WTC11 (cell line): ENCODE measurements at regions not wholly inside any gene's neighbourhood (a gene's known extent, or its start where the extent isn't known, plus 50 kb on each side); places are given as distances from the start of the nearest gene placed in this dataset.

Experiments
- ATAC-seq: fragments of 200-7000 bp; cut with Tn5 transposase; 2 replicates; pipeline ENCODE4 v1.10.0; 2021; ENCODE audit warnings: mild to moderate bottlenecking, moderate library complexity
- CTCF ChIA-PET: fragments of 300-600 bp; sonication (Branson Sonifier 250); formaldehyde crosslinking; loops from one replicate; lab custom pipeline; 2021; ENCODE audit warnings: antibody characterized with exemption; lab: Charles Lee
- POLR2A ChIA-PET: fragments of 350-600 bp; sonication (Branson Sonifier 250); formaldehyde crosslinking; loops from one replicate; lab custom pipeline; 2021; ENCODE audit warnings: antibody characterized with exemption; lab: Charles Lee
- DNase-seq: peaks from one replicate; pipeline ENCODE4 v3.0.0; 2021; ENCODE audit warnings: low spot score
- H3K27ac Mint-ChIP-seq: 2 replicates; pipeline ENCODE4 v1.8.0; 2021; ENCODE audit warnings: mixed read lengths
- H3K27me3 Mint-ChIP-seq: 2 replicates; pipeline ENCODE4 v1.8.0; 2021; ENCODE audit warnings: low read depth, mild to moderate bottlenecking, moderate library complexity, mixed read lengths
- H3K36me3 Mint-ChIP-seq: 2 replicates; pipeline ENCODE4 v1.8.0; 2021; ENCODE audit warnings: mixed read lengths
- H3K4me1 Mint-ChIP-seq: 2 replicates; pipeline ENCODE4 v1.8.0; 2022; ENCODE audit warnings: mixed read lengths
- H3K4me3 Mint-ChIP-seq: 2 replicates; pipeline ENCODE4 v1.8.0; 2021; ENCODE audit warnings: mild to moderate bottlenecking, moderate library complexity, mixed read lengths
- H3K9me3 Mint-ChIP-seq: 2 replicates; pipeline ENCODE4 v1.8.0; 2021; ENCODE audit warnings: mixed read lengths
- ATF6 ChIP-seq: sonication (generic); formaldehyde crosslinking; IDR thresholded peaks from 2 replicates; pipeline ENCODE4 v1.8.1; 2023; ENCODE audit warnings: mild to moderate bottlenecking, missing genetic modification reagents
- FOXP1 ChIP-seq: sonication (generic); formaldehyde crosslinking; IDR thresholded peaks from 2 replicates; pipeline ENCODE4 v1.8.0; 2022; ENCODE audit warnings: missing genetic modification reagents, mild to moderate bottlenecking, moderate library complexity, borderline replicate concordance
- RELA ChIP-seq: sonication (generic); formaldehyde crosslinking; IDR thresholded peaks from 2 replicates; pipeline ENCODE4 v1.8.1; 2022; ENCODE audit warnings: missing genetic modification reagents, mild to moderate bottlenecking, borderline replicate concordance
- RORB ChIP-seq: fragments of 250-450 bp; sonication (Bioruptor Pico); IDR thresholded peaks from 2 replicates; pipeline ENCODE4 v1.9.0; 2021; ENCODE audit warnings: mild to moderate bottlenecking
- ZNF263 ChIP-seq: sonication (generic); formaldehyde crosslinking; IDR thresholded peaks from 2 replicates; pipeline ENCODE4 v1.8.1; 2022; ENCODE audit warnings: low read depth, mild to moderate bottlenecking, moderate library complexity, missing genetic modification reagents
- ZNF317 ChIP-seq: sonication (generic); formaldehyde crosslinking; IDR thresholded peaks from 2 replicates; pipeline ENCODE4 v1.8.1; 2023; ENCODE audit warnings: low read depth, mild to moderate bottlenecking, moderate library complexity, missing genetic modification reagents, borderline replicate concordance
- TF ChIP-seq, protein P1 (sequence below): sonication (generic); formaldehyde crosslinking; conservative IDR thresholded peaks from 2 replicates; pipeline ENCODE4 v1.8.1; 2022; ENCODE audit warnings: mild to moderate bottlenecking, missing genetic modification reagents
- TF ChIP-seq, protein P2 (sequence below): sonication (generic); formaldehyde crosslinking; IDR thresholded peaks from 2 replicates; pipeline ENCODE4 v1.8.1; 2023; ENCODE audit warnings: mild to moderate bottlenecking, missing genetic modification reagents, moderate library complexity
- TF ChIP-seq, protein P3 (sequence below): sonication (generic); formaldehyde crosslinking; IDR thresholded peaks from 2 replicates; pipeline ENCODE4 v1.8.1; 2022; ENCODE audit warnings: mild to moderate bottlenecking, moderate library complexity, missing genetic modification reagents
- TF ChIP-seq, protein P4 (sequence below): sonication (generic); formaldehyde crosslinking; IDR thresholded peaks from 2 replicates; pipeline ENCODE4 v1.8.1; 2023; ENCODE audit warnings: mild to moderate bottlenecking, moderate library complexity, missing genetic modification reagents
- TF ChIP-seq, protein P5 (sequence below): fragments of 250-450 bp; sonication (Bioruptor Pico); IDR thresholded peaks from 2 replicates; pipeline ENCODE4 v1.9.0; 2021; ENCODE audit warnings: mild to moderate bottlenecking, borderline replicate concordance

DNA sequence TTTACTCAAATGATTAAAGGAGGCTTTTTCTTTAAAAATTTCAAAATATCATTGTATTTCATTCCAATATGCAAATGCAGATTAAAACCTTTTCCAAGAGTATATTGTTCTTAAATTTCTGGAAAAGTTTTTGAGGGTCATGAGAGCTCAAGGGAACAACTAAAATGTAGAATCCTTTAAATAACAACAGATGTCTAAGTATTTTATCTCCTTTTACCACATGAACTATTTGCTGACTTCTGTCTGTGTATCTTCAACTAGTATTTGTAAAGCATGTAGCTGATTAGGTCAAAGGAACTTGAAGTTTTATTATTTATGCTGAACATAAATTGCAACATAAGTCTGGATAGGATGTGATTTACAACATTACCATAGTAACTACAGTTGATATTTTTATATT lies 402.6 kb downstream of the CNTN6 start (continued):
- no peak for TF ChIP-seq RORB
- TF ChIP-seq, protein P1, sequence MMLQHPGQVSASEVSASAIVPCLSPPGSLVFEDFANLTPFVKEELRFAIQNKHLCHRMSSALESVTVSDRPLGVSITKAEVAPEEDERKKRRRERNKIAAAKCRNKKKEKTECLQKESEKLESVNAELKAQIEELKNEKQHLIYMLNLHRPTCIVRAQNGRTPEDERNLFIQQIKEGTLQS (CRISPR knock-in tag) = no peak

DNA sequence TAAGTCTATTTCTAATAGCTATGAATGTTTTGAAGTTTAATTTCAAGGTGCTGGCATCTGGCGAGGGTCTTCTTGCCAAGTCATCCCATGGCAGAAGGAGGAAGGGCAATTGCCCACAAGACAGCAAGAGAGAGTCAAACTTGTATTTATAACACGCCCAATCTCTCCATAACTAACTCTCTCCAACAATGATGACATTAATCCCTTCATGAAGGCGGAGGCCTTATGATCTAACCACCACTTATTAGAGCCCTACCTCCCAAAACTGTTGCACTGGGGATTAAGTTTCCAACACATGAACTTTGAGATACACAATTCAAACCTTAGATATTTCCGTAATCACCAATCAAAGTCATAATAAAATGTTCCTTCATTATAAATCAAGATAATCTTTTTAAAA lies 406.9 kb downstream of the CNTN6 start:
- ChIA-PET POLR2A (no interaction called here), CTCF (no interaction called here)
- H3K4me3 Mint-ChIP-seq = no peak overlapping the region
- ATAC-seq (no peak), DNase-seq (no peak)
- TF ChIP-seq, protein P2, sequence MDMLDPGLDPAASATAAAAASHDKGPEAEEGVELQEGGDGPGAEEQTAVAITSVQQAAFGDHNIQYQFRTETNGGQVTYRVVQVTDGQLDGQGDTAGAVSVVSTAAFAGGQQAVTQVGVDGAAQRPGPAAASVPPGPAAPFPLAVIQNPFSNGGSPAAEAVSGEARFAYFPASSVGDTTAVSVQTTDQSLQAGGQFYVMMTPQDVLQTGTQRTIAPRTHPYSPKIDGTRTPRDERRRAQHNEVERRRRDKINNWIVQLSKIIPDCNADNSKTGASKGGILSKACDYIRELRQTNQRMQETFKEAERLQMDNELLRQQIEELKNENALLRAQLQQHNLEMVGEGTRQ (CRISPR knock-in tag) = no peak
- H3K27ac Mint-ChIP-seq = no peak overlapping the region
- H3K9me3 Mint-ChIP-seq = peaks cover 90% of the 10 kb centered on the region
- no peaks in the 10 kb centered on the region for H3K4me1 Mint-ChIP-seq
- peaks cover 66% of the 10 kb centered on the region for H3K36me3 Mint-ChIP-seq
- no peaks in the 10 kb centered on the region for H3K27me3 Mint-ChIP-seq

- no peak overlapping the region for H3K4me3 Mint-ChIP-seq
- DNase-seq (no peak), ATAC-seq (no peak)
- H3K4me1 Mint-ChIP-seq = no peaks in the 10 kb centered on the region
- POLR2A ChIA-PET = no interaction called here
- no peak overlapping the region for H3K27ac Mint-ChIP-seq
- peaks cover 62% of the 10 kb centered on the region for H3K36me3 Mint-ChIP-seq
- peaks cover 85% of the 10 kb centered on the region for H3K9me3 Mint-ChIP-seq
- CTCF ChIA-PET = no interaction called here
- TF ChIP-seq, protein P3, sequence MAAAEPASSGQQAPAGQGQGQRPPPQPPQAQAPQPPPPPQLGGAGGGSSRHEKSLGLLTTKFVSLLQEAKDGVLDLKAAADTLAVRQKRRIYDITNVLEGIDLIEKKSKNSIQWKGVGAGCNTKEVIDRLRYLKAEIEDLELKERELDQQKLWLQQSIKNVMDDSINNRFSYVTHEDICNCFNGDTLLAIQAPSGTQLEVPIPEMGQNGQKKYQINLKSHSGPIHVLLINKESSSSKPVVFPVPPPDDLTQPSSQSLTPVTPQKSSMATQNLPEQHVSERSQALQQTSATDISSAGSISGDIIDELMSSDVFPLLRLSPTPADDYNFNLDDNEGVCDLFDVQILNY = no peak
- TF ChIP-seq ZNF263 (CRISPR knock-in tag) = no peak
- no peak for TF ChIP-seq RELA
- TF ChIP-seq, protein P1 (CRISPR knock-in tag) = no peak
- no peak for TF ChIP-seq FOXP1
- TF ChIP-seq, protein P4, sequence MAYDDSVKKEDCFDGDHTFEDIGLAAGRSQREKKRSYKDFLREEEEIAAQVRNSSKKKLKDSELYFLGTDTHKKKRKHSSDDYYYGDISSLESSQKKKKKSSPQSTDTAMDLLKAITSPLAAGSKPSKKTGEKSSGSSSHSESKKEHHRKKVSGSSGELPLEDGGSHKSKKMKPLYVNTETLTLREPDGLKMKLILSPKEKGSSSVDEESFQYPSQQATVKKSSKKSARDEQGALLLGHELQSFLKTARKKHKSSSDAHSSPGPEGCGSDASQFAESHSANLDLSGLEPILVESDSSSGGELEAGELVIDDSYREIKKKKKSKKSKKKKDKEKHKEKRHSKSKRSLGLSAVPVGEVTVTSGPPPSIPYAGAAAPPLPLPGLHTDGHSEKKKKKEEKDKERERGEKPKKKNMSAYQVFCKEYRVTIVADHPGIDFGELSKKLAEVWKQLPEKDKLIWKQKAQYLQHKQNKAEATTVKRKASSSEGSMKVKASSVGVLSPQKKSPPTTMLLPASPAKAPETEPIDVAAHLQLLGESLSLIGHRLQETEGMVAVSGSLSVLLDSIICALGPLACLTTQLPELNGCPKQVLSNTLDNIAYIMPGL (CRISPR knock-in tag) = no peak
- TF ChIP-seq ATF6 (CRISPR knock-in tag) = no peak
- TF ChIP-seq, protein P5, sequence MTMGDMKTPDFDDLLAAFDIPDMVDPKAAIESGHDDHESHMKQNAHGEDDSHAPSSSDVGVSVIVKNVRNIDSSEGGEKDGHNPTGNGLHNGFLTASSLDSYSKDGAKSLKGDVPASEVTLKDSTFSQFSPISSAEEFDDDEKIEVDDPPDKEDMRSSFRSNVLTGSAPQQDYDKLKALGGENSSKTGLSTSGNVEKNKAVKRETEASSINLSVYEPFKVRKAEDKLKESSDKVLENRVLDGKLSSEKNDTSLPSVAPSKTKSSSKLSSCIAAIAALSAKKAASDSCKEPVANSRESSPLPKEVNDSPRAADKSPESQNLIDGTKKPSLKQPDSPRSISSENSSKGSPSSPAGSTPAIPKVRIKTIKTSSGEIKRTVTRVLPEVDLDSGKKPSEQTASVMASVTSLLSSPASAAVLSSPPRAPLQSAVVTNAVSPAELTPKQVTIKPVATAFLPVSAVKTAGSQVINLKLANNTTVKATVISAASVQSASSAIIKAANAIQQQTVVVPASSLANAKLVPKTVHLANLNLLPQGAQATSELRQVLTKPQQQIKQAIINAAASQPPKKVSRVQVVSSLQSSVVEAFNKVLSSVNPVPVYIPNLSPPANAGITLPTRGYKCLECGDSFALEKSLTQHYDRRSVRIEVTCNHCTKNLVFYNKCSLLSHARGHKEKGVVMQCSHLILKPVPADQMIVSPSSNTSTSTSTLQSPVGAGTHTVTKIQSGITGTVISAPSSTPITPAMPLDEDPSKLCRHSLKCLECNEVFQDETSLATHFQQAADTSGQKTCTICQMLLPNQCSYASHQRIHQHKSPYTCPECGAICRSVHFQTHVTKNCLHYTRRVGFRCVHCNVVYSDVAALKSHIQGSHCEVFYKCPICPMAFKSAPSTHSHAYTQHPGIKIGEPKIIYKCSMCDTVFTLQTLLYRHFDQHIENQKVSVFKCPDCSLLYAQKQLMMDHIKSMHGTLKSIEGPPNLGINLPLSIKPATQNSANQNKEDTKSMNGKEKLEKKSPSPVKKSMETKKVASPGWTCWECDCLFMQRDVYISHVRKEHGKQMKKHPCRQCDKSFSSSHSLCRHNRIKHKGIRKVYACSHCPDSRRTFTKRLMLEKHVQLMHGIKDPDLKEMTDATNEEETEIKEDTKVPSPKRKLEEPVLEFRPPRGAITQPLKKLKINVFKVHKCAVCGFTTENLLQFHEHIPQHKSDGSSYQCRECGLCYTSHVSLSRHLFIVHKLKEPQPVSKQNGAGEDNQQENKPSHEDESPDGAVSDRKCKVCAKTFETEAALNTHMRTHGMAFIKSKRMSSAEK = no peak
- TF ChIP-seq ZNF317 = no peak
- H3K27me3 Mint-ChIP-seq = no peaks in the 10 kb centered on the region
These were observed 408.7 kb downstream of the CNTN6 start for GRCh38 chr3:1501406-1502115.
